ENCODE measurements at regions not wholly inside any gene's neighbourhood (a gene's known extent, or its start where the extent isn't known, plus 50 kb on each side); places are given as distances from the start of the nearest gene placed in this dataset.

DNA sequence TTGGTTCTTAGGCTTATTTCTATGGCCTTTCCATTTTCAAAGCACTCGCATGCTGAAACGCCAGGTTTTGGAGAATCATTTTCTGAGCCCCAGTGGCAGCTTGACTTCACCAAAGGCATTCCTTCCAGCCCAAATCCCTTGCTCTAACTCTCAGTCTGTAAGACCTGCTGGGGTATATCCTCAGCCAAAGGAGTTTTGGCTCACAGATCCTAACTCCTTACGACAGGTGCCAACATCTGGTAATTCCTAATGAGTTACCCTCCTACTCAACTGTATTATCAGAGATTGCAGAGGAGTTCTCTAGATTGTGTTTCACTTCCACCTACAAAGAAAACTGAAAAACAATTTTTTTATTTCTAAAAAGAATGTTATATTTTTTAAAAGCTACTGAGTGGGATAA lies 79.0 kb upstream of the RAB27B start:
- TF ChIP-seq, protein P1, sequence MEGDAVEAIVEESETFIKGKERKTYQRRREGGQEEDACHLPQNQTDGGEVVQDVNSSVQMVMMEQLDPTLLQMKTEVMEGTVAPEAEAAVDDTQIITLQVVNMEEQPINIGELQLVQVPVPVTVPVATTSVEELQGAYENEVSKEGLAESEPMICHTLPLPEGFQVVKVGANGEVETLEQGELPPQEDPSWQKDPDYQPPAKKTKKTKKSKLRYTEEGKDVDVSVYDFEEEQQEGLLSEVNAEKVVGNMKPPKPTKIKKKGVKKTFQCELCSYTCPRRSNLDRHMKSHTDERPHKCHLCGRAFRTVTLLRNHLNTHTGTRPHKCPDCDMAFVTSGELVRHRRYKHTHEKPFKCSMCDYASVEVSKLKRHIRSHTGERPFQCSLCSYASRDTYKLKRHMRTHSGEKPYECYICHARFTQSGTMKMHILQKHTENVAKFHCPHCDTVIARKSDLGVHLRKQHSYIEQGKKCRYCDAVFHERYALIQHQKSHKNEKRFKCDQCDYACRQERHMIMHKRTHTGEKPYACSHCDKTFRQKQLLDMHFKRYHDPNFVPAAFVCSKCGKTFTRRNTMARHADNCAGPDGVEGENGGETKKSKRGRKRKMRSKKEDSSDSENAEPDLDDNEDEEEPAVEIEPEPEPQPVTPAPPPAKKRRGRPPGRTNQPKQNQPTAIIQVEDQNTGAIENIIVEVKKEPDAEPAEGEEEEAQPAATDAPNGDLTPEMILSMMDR (IDR thresholded peaks at IDR 0.05), result no peak
- no peak for TF ChIP-seq POLR2A (IDR thresholded peaks at IDR 0.05)
